Esophagus squamous epithelium (tissue), 4 donors: ENCODE measurements at regions not wholly inside any gene's neighbourhood (a gene's known extent, or its start where the extent isn't known, plus 50 kb on each side); places are given as distances from the start of the nearest gene placed in this dataset.

Experiments used
- POLR2A ChIP-seq, 4 donors: fragments of 450-650 bp; IDR thresholded peaks; one replicate each; pipeline ENCODE4 v1.6.1; 2017; ENCODE audit warnings: antibody characterized with exemption in 4 of 4, mild to moderate bottlenecking in 4 of 4, moderate library complexity in 3 of 4
- TF ChIP-seq, protein P1 (sequence below), 6 experiments: fragments of 450-650 bp in 4 of 6; fragments of 200-600 bp in 2 of 6; sonication (generic) in 2 of 6; IDR thresholded peaks; one replicate each; pipeline ENCODE4 v1.5.1; 2016 to 2019; ENCODE audit warnings: antibody characterized with exemption in 6 of 6, mild to moderate bottlenecking in 4 of 6, moderate library complexity in 4 of 6

DNA sequence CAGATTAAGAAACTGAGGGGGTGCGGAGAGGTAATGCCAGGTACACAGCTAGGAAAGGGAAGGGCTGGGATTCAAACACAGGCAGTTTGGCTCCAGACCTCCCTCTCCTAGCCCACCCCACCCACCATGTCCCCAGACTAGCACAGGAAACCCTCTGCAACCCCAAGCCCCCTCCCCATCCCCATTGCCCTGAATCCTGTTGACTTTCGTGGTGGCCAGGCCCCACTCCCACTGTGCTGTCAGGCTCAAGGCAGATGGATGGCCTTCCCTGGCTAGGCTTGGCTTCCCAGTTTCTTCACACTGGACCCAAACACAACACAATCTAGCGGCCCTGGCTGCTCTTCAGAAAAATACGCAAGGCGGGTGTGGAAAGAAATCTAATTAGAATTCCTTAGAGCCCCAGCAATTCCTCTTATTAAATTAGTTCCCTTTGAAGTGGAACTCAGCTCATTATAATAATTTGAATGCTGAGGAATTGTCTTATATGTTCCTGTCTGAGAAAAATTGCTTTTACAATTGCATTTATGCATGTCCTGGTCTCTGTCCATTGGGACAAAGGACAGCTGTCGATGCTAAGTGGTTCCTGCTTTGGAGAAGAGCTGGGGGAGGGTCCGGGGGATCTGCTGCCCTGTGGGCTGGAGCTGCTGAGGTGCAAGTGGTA is 97.4 kb downstream of the SYF2 start:
- TF ChIP-seq, protein P1, sequence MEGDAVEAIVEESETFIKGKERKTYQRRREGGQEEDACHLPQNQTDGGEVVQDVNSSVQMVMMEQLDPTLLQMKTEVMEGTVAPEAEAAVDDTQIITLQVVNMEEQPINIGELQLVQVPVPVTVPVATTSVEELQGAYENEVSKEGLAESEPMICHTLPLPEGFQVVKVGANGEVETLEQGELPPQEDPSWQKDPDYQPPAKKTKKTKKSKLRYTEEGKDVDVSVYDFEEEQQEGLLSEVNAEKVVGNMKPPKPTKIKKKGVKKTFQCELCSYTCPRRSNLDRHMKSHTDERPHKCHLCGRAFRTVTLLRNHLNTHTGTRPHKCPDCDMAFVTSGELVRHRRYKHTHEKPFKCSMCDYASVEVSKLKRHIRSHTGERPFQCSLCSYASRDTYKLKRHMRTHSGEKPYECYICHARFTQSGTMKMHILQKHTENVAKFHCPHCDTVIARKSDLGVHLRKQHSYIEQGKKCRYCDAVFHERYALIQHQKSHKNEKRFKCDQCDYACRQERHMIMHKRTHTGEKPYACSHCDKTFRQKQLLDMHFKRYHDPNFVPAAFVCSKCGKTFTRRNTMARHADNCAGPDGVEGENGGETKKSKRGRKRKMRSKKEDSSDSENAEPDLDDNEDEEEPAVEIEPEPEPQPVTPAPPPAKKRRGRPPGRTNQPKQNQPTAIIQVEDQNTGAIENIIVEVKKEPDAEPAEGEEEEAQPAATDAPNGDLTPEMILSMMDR (IDR thresholded peaks at IDR 0.05), result no peak
- TF ChIP-seq POLR2A (IDR thresholded peaks at IDR 0.05), result no peak
